ENCODE measurements at regions not wholly inside any gene's neighbourhood (a gene's known extent, or its start where the extent isn't known, plus 50 kb on each side); places are given as distances from the start of the nearest gene placed in this dataset.

GRCh38 chr9:29657821-29658220, 2084.5 kb upstream of the C9orf72 start:
- WGBS (ENCODE audit: insufficient coverage), result 100% methylated on average over 4 of the region's 7 CpGs

GRCh38 chr9:29659014-29659413, 2085.7 kb upstream of the C9orf72 start:
- DNase-seq, result no peak
- 100% methylated on average over 6 of the region's 6 CpGs for WGBS (ENCODE audit: insufficient coverage)
- Histone ChIP-seq H3K36me3 (ENCODE audit: control insufficient read depth in 4 of 4, insufficient read depth in 4 of 4, low read length in 3 of 4) (no peaks in the 10 kb centered on the region), H3K27me3 (replicated peaks in 2 of 5; ENCODE audit: control insufficient read depth in 4 of 5, insufficient read depth in 5 of 5, low read length in 4 of 5) (no peaks in the 10 kb centered on the region), H3K9me3 (ENCODE audit: control extremely low read depth in 1 of 5, control insufficient read depth in 4 of 5, insufficient read depth in 2 of 5, low read depth in 1 of 5, low read length in 4 of 5) (no peaks in the 10 kb centered on the region), H3K4me1 (ENCODE audit: control extremely low read depth in 1 of 4, control insufficient read depth in 4 of 4, insufficient read depth in 4 of 4, low read length in 3 of 4) (no peaks in the 10 kb centered on the region), H3K4me3 (ENCODE audit: control insufficient read depth in 1 of 7, extremely low read depth in 1 of 7, insufficient read depth in 4 of 7, low read depth in 2 of 7, low read length in 6 of 7) (no peak overlapping the region), H3K27ac (ENCODE audit: insufficient read depth in 1 of 2, low read depth in 1 of 2, low read length in 2 of 2, poor library complexity in 1 of 2, severe bottlenecking in 2 of 2) (no peak overlapping the region)
- ChIA-PET CTCF (no interaction called here), POLR2A (no interaction called here)

More at GRCh38 chr9:29657821-29658220, 2084.5 kb upstream of the C9orf72 start:
- H3K27me3 ChIP-seq (replicated peaks in 2 of 5; ENCODE audit: control insufficient read depth in 4 of 5, insufficient read depth in 5 of 5, low read length in 4 of 5), result no peaks in the 10 kb centered on the region
- ChIA-PET POLR2A (no interaction called here), CTCF (no interaction called here)
- no peaks in the 10 kb centered on the region for H3K9me3 ChIP-seq (ENCODE audit: control extremely low read depth in 1 of 5, control insufficient read depth in 4 of 5, insufficient read depth in 2 of 5, low read depth in 1 of 5, low read length in 4 of 5)
- no peak overlapping the region for H3K4me3 ChIP-seq (ENCODE audit: control insufficient read depth in 1 of 7, extremely low read depth in 1 of 7, insufficient read depth in 4 of 7, low read depth in 2 of 7, low read length in 6 of 7)
- H3K4me1 ChIP-seq (ENCODE audit: control extremely low read depth in 1 of 4, control insufficient read depth in 4 of 4, insufficient read depth in 4 of 4, low read length in 3 of 4), result no peaks in the 10 kb centered on the region
- no peaks in the 10 kb centered on the region for H3K36me3 ChIP-seq (ENCODE audit: control insufficient read depth in 4 of 4, insufficient read depth in 4 of 4, low read length in 3 of 4)
- no peak for DNase-seq
- H3K27ac ChIP-seq (ENCODE audit: insufficient read depth in 1 of 2, low read depth in 1 of 2, low read length in 2 of 2, poor library complexity in 1 of 2, severe bottlenecking in 2 of 2), result no peak overlapping the region

GRCh38 chr9:29659736-29660135, 2086.5 kb upstream of the C9orf72 start:
- 100% methylated on average over 2 of the region's 4 CpGs for WGBS (ENCODE audit: insufficient coverage)
- ChIA-PET POLR2A (no interaction called here), CTCF (no interaction called here)
- Histone ChIP-seq H3K36me3 (ENCODE audit: control insufficient read depth in 4 of 4, insufficient read depth in 4 of 4, low read length in 3 of 4) (no peaks in the 10 kb centered on the region), H3K4me3 (ENCODE audit: control insufficient read depth in 1 of 7, extremely low read depth in 1 of 7, insufficient read depth in 4 of 7, low read depth in 2 of 7, low read length in 6 of 7) (no peak overlapping the region), H3K9me3 (ENCODE audit: control extremely low read depth in 1 of 5, control insufficient read depth in 4 of 5, insufficient read depth in 2 of 5, low read depth in 1 of 5, low read length in 4 of 5) (no peaks in the 10 kb centered on the region), H3K27me3 (replicated peaks in 2 of 5; ENCODE audit: control insufficient read depth in 4 of 5, insufficient read depth in 5 of 5, low read length in 4 of 5) (no peaks in the 10 kb centered on the region), H3K4me1 (ENCODE audit: control extremely low read depth in 1 of 4, control insufficient read depth in 4 of 4, insufficient read depth in 4 of 4, low read length in 3 of 4) (no peaks in the 10 kb centered on the region), H3K27ac (ENCODE audit: insufficient read depth in 1 of 2, low read depth in 1 of 2, low read length in 2 of 2, poor library complexity in 1 of 2, severe bottlenecking in 2 of 2) (no peak overlapping the region)
- no peak for DNase-seq

- Histone ChIP-seq H3K4me1 (ENCODE audit: control extremely low read depth in 1 of 4, control insufficient read depth in 4 of 4, insufficient read depth in 4 of 4, low read length in 3 of 4) (no peaks in the 10 kb centered on the region), H3K9me3 (ENCODE audit: control extremely low read depth in 1 of 5, control insufficient read depth in 4 of 5, insufficient read depth in 2 of 5, low read depth in 1 of 5, low read length in 4 of 5) (peaks cover 0 to 3% (median 0%) of the 10 kb centered on the region in 5 experiments), H3K27me3 (replicated peaks in 2 of 5; ENCODE audit: control insufficient read depth in 4 of 5, insufficient read depth in 5 of 5, low read length in 4 of 5) (no peaks in the 10 kb centered on the region), H3K27ac (ENCODE audit: insufficient read depth in 1 of 2, low read depth in 1 of 2, low read length in 2 of 2, poor library complexity in 1 of 2, severe bottlenecking in 2 of 2) (no peak overlapping the region), H3K4me3 (ENCODE audit: control insufficient read depth in 1 of 7, extremely low read depth in 1 of 7, insufficient read depth in 4 of 7, low read depth in 2 of 7, low read length in 6 of 7) (no peak overlapping the region), H3K36me3 (ENCODE audit: control insufficient read depth in 4 of 4, insufficient read depth in 4 of 4, low read length in 3 of 4) (no peaks in the 10 kb centered on the region)
- no peak for DNase-seq
- no CpG with 5 or more reads among the region's 1 CpG for WGBS (ENCODE audit: insufficient coverage)
- ChIA-PET POLR2A (no interaction called here), CTCF (no interaction called here)
Measured at GRCh38 chr9:29668732-29669131, 2095.5 kb upstream of the C9orf72 start.

GRCh38 chr9:29669613-29670012, 2096.3 kb upstream of the C9orf72 start:
- no peaks in the 10 kb centered on the region for H3K4me1 ChIP-seq (ENCODE audit: control extremely low read depth in 1 of 4, control insufficient read depth in 4 of 4, insufficient read depth in 4 of 4, low read length in 3 of 4)
- DNase-seq, result no peak
- peaks cover 0 to 3% (median 0%) of the 10 kb centered on the region in 5 experiments for H3K9me3 ChIP-seq (ENCODE audit: control extremely low read depth in 1 of 5, control insufficient read depth in 4 of 5, insufficient read depth in 2 of 5, low read depth in 1 of 5, low read length in 4 of 5)
- ChIA-PET CTCF (no interaction called here), POLR2A (no interaction called here)
- no peaks in the 10 kb centered on the region for H3K27me3 ChIP-seq (replicated peaks in 2 of 5; ENCODE audit: control insufficient read depth in 4 of 5, insufficient read depth in 5 of 5, low read length in 4 of 5)
- no CpG with 5 or more reads among the region's 1 CpG for WGBS (ENCODE audit: insufficient coverage)
- H3K36me3 ChIP-seq (ENCODE audit: control insufficient read depth in 4 of 4, insufficient read depth in 4 of 4, low read length in 3 of 4), result no peaks in the 10 kb centered on the region
- no peak overlapping the region for H3K4me3 ChIP-seq (ENCODE audit: control insufficient read depth in 1 of 7, extremely low read depth in 1 of 7, insufficient read depth in 4 of 7, low read depth in 2 of 7, low read length in 6 of 7)
- no peak overlapping the region for H3K27ac ChIP-seq (ENCODE audit: insufficient read depth in 1 of 2, low read depth in 1 of 2, low read length in 2 of 2, poor library complexity in 1 of 2, severe bottlenecking in 2 of 2)

GRCh38 chr9:29685531-29685930, 2112.2 kb upstream of the C9orf72 start:
- Histone ChIP-seq H3K36me3 (ENCODE audit: control insufficient read depth in 4 of 4, insufficient read depth in 4 of 4, low read length in 3 of 4) (no peaks in the 10 kb centered on the region), H3K27ac (ENCODE audit: insufficient read depth in 1 of 2, low read depth in 1 of 2, low read length in 2 of 2, poor library complexity in 1 of 2, severe bottlenecking in 2 of 2) (no peak overlapping the region), H3K9me3 (ENCODE audit: control extremely low read depth in 1 of 5, control insufficient read depth in 4 of 5, insufficient read depth in 2 of 5, low read depth in 1 of 5, low read length in 4 of 5) (no peaks in the 10 kb centered on the region), H3K27me3 (replicated peaks in 2 of 5; ENCODE audit: control insufficient read depth in 4 of 5, insufficient read depth in 5 of 5, low read length in 4 of 5) (no peaks in the 10 kb centered on the region), H3K4me3 (ENCODE audit: control insufficient read depth in 1 of 7, extremely low read depth in 1 of 7, insufficient read depth in 4 of 7, low read depth in 2 of 7, low read length in 6 of 7) (no peak overlapping the region), H3K4me1 (ENCODE audit: control extremely low read depth in 1 of 4, control insufficient read depth in 4 of 4, insufficient read depth in 4 of 4, low read length in 3 of 4) (no peaks in the 10 kb centered on the region)
- ChIA-PET POLR2A (no interaction called here), CTCF (no interaction called here)
- DNase-seq, result no peak

- Histone ChIP-seq H3K4me1 (ENCODE audit: control extremely low read depth in 1 of 4, control insufficient read depth in 4 of 4, insufficient read depth in 4 of 4, low read length in 3 of 4) (no peaks in the 10 kb centered on the region), H3K27ac (ENCODE audit: insufficient read depth in 1 of 2, low read depth in 1 of 2, low read length in 2 of 2, poor library complexity in 1 of 2, severe bottlenecking in 2 of 2) (no peak overlapping the region), H3K27me3 (replicated peaks in 2 of 5; ENCODE audit: control insufficient read depth in 4 of 5, insufficient read depth in 5 of 5, low read length in 4 of 5) (no peaks in the 10 kb centered on the region), H3K9me3 (ENCODE audit: control extremely low read depth in 1 of 5, control insufficient read depth in 4 of 5, insufficient read depth in 2 of 5, low read depth in 1 of 5, low read length in 4 of 5) (peaks cover 0 to 3% (median 0%) of the 10 kb centered on the region in 5 experiments), H3K4me3 (ENCODE audit: control insufficient read depth in 1 of 7, extremely low read depth in 1 of 7, insufficient read depth in 4 of 7, low read depth in 2 of 7, low read length in 6 of 7) (no peak overlapping the region), H3K36me3 (ENCODE audit: control insufficient read depth in 4 of 4, insufficient read depth in 4 of 4, low read length in 3 of 4) (no peaks in the 10 kb centered on the region)
- DNase-seq, result no peak
- ChIA-PET CTCF (interaction anchor here (1.3 kb wide), 1 partner anchor 917 kb away, joined by 5 read pairs; no protein-coding TSS in a partner anchor), POLR2A (no interaction called here)
- no CpG with 5 or more reads among the region's 2 CpGs for WGBS (ENCODE audit: insufficient coverage)
Measured at GRCh38 chr9:29691145-29691544, 2117.9 kb upstream of the C9orf72 start.
